DMS114 treated with DMSO at 0.1 percent for 48 hours (cell line): ENCODE measurements at regions not wholly inside any gene's neighbourhood (a gene's known extent, or its start where the extent isn't known, plus 50 kb on each side); places are given as distances from the start of the nearest gene placed in this dataset.

Experiments used
- DNase-seq: peaks from one replicate; lab custom pipeline; 2025; ENCODE audit not compliant: unreplicated experiment; lab: John Stamatoyannopoulos, UW

GRCh38 chr12:125267114-125267513, 201.9 kb downstream of the AACS start:
- DNase-seq: no peak

- no peak for DNase-seq
Measured at GRCh38 chr12:125269276-125269675, 204.0 kb downstream of the AACS start.

- DNase-seq: no peak
Measured at GRCh38 chr12:125271892-125272291, 206.7 kb downstream of the AACS start.

GRCh38 chr12:125272383-125272933, 207.2 kb downstream of the AACS start:
- DNase-seq: no peak

- no peak for DNase-seq
Measured at GRCh38 chr12:125276567-125276966, 211.3 kb downstream of the AACS start.

- no peak for DNase-seq
Measured at GRCh38 chr12:125280482-125281377, 215.5 kb downstream of the AACS start.

- DNase-seq: no peak
Measured at GRCh38 chr12:125282921-125283320, 217.7 kb downstream of the AACS start.

GRCh38 chr12:125283521-125283920, 218.3 kb downstream of the AACS start:
- no peak for DNase-seq

- no peak for DNase-seq
Measured at GRCh38 chr12:125284087-125284486, 218.9 kb downstream of the AACS start.

- peak; percentile 6 for DNase-seq
Measured at GRCh38 chr12:125284945-125285685, 219.9 kb downstream of the AACS start.

- no peak for DNase-seq
Measured at GRCh38 chr12:125286005-125286727, 220.9 kb downstream of the AACS start.

- no peak for DNase-seq
Measured at GRCh38 chr12:125287155-125287847, 222.1 kb downstream of the AACS start.

GRCh38 chr12:125288931-125289928, 224.0 kb downstream of the AACS start:
- no peak for DNase-seq

- no peak for DNase-seq
Measured at GRCh38 chr12:125289970-125290369, 224.7 kb downstream of the AACS start.

- no peak for DNase-seq
Measured at GRCh38 chr12:125292700-125293099, 227.5 kb downstream of the AACS start.

- no peak for DNase-seq
Measured at GRCh38 chr12:125295550-125295949, 230.3 kb downstream of the AACS start.

- no peak for DNase-seq
Measured at GRCh38 chr12:125296701-125297100, 231.5 kb downstream of the AACS start.

- no peak for DNase-seq
Measured at GRCh38 chr12:125299840-125300239, 234.6 kb downstream of the AACS start.

- DNase-seq: no peak
Measured at GRCh38 chr12:125300249-125300648, 235.0 kb downstream of the AACS start.
